SK-MEL-5 (cell line): ENCODE measurements at regions not wholly inside any gene's neighbourhood (a gene's known extent, or its start where the extent isn't known, plus 50 kb on each side); places are given as distances from the start of the nearest gene placed in this dataset.

ENCODE experiments used
- DNase-seq: peaks from one replicate; pipeline ENCODE4 v3.0.0-alpha.2; 2016; ENCODE audit warnings: low read depth, low spot score
- in situ Hi-C: cut with HindIII; loops from 2 replicates; pipeline ENCODE4 v1.10.0; 2016; ENCODE audit warnings: low sequenced_read_pairs, high pct_unique_total_duplicates, low pct_unique_long_range_greater_than_20kb

DNA sequence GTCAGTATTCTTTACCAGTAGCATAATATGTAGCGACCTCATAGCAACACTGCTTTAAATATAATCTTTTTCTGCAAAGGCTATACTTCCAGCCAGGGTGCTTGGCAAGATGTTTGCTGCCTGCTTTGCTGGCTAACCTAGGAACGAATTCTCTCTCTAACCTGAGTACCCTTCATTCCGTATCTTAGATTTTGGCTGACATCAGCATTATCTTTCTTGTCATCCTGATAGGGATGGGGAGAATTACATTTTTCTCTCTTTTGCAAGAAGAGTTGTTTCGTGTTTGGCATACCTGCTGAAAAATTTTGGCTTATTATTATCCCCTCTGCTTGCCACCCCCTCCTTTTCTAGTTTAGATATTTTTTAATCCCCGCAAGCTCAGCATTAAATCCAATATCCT lies 91.2 kb upstream of the CLMP start:
- DNase-seq: no peak
- in situ Hi-C loops: no loop called here

DNA sequence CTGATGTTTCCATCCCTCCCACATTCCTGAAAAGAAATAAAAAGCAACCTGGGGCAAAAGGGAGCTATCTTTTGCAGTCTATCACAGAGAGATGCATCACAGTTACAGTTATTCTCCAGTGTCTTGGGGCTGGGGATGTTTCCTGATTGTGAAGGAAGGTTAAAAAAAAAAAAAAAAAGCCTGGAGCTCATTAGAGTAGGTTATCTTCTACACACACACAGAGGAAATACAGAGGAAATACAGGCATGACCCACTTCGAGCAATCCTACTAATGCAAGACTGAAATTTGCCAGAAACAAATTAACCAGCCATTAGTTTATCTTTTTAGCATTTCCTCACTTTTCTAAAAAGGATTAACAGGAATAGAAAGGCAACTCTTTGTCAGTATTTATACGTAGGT lies 89.4 kb upstream of the CLMP start:
- in situ Hi-C loops: no loop called here
- no peak for DNase-seq

DNA sequence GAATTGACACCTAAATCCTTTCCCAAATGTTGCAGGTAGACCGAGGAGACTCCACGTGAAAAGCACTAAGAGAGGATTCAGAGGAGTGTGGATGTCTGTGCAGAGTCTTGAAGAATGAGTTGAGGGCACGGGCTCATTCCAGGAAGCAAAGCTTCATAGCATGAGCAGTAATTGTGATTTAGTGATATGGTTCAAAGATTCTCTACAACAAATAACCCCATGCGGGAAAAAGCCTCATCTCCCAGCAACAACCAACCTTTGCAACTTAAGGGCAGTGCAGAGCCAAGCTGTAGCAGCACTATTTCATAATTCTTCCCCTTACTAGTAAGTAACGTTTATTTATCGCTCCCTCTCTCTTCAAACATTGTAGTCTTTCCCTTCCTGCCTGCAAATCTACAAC lies 87.5 kb upstream of the CLMP start:
- in situ Hi-C loops: no loop called here
- DNase-seq: no peak

DNA sequence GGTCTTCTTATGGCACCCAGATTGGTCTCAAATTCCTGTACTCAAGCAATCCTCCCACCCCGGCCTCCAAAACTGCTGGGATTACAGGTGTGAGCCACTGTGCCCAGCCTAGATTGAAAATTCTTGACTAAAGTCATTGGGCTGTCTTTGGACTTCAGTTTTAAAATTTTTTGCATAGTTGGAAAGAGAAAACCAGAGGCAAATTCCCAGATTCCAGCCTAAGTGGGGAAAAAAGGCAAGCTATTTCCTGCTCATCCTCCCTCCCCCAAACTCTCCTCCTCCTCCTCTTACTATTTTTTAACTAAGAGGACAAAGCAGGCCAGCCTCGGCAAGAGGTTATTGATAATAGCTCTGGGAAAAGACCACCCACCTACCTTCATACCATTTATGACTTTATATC lies 78.6 kb upstream of the CLMP start:
- no peak for DNase-seq
- in situ Hi-C loops: loop anchor here (25.0 kb wide), 1 partner anchor 161 kb away; no protein-coding TSS in a partner anchor

DNA sequence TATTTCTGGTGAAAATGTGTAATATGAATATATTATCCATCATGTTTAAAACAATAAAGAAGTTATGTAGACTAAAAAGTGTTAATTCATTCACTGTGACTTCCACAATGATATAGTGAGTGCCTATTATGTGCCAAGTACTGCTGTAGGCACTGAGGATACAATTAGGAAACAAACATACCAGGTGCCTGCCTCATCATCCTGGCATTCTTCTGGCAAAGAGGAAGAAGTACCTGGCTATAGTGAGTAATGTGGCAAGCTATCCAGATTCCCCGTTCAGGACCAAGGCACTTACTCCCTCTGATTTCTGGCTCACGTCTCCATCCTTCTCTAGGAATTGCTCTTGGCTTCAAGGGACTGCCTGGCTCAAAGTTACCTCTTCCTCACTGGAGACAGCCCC lies 77.5 kb upstream of the CLMP start:
- DNase-seq: no peak
- in situ Hi-C loops: loop anchor here (25.0 kb wide), 1 partner anchor 160 kb away; no protein-coding TSS in a partner anchor

DNA sequence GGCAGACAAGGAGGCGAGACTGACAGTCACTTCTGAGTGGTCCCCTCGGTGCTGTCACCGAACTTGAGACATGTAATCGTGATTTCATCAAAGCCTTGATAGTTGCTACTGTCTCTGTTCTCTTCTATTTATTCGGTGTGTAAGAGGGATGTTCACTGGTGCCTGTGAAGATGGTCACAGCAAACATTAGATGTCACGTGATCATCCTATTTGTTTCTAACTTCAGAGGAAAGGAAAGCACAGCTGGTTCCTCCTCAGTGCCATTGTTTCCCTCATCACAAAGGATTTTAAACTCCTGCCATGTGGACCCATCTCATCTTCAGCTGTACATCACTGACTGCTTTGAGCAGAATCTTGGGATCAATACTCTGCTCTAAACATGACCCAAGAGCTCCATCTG lies 73.1 kb upstream of the CLMP start:
- in situ Hi-C loops: loop anchor here (25.0 kb wide), 1 partner anchor 156 kb away; no protein-coding TSS in a partner anchor
- DNase-seq: no peak

DNA sequence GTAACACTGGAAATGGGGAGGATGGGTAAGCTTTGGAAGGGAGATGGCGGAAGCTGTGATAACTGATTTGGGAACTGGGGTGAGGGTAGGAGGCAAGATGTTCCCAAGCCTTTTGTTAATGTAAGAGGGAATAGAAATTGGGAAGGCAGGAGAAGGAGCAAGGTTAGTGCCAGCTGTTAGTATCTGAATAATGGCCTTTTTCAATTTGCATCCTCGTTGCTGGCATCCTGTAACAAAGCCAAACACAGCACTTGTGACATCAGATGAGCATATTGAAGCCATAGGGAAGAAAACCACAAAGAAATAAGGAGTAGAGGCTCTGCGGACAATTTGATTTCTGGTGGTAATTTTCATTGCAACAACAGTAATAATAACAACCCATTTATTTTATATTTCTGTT lies 70.9 kb upstream of the CLMP start:
- no peak for DNase-seq
- in situ Hi-C loops: loop anchor here (25.0 kb wide), 1 partner anchor 154 kb away; no protein-coding TSS in a partner anchor

DNA sequence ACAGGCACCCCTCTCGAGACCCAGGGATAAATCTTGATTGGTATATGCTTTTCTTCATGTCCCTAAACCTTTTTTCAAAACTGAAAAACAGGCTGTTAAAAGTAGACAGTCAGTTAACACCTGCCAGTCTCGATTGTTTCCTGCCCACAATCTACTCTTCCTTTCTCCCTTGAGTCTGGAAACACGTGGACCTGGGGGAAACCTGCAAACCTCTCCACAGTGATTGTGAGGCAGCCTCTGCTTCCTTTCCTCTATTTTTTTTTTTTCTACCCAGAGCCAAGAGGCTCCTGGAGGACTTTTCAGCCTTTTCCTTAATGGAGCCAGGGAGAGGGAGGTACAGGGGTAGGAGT lies 69.4 kb upstream of the CLMP start:
- DNase-seq: no peak
- in situ Hi-C loops: loop anchor here (25.0 kb wide), 1 partner anchor 152 kb away; no protein-coding TSS in a partner anchor

DNA sequence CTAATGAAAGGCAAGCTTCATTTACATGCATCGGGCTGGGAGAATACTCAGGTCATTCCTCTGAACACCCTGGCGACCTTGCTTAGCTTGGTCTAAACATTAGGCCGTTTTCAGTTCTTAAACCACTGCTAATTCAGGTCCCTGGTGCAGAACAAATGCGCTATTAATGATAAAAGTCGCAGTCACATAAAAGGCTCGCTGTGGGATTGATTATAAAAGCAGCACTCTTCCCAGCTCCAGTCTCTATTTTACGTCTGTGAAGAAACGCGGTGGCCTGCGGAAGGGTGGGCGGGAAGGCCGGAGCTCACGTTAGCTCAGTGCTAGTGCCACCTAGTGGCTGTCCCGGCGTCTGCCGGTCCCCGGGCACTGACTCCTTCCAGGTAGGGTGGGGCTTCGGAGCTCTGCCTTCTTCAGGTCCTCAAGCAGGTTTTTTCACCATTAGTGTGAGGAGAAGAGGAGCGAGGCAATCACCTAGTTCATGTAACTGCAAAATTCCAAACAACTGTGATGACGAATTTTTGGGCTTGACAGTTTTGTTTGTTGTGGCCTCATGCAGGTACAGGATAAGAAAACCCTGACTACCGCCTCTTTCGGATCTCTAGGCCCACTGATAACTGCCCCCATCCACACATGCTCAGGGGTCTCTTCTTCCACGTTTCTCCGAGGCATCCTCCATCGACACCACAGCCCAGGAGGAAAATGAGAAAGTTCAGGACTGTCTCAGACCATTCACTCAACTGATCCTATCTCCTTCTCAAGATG lies 66.5 kb upstream of the CLMP start:
- in situ Hi-C loops: loop anchor here (25.0 kb wide), 1 partner anchor 149 kb away; no protein-coding TSS in a partner anchor

DNA sequence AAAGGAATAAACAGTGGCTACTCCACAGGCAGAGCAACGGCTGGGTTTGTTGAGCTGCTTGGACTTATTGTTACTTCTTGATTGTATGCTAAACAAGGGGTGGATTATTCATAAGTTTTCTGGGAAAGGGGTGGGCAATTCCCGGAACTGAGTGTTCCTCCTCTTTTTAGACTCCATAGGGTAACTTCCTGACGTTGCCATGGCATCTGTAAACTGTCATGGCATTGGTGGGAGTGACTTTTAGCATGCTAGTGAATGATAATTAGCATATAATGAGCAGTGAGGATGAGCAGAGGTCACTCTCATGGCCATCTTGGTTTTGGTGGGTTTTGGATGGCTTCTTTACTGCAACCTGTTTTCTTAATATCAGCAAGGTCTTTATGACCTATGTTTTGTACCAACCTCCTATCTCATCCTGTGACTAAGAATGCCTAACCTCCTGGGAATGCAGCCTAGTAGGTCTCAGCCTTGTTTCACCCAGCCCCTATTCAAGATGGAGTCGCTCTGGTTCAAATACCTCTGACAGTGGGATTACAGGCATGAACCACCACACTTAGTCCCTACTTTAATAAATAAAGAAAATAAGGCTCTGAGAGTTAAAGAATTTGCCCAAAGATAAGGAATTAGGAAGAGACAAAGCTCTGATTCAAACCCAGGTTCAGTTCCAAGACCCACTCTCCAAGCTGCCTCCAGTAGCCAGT lies 65.6 kb upstream of the CLMP start:
- in situ Hi-C loops: loop anchor here (25.0 kb wide), 1 partner anchor 148 kb away; no protein-coding TSS in a partner anchor
- DNase-seq: peak; percentile 26

More for the DNA sequence above, 66.5 kb upstream of the CLMP start:
- peak; percentile 80 for DNase-seq

DNA sequence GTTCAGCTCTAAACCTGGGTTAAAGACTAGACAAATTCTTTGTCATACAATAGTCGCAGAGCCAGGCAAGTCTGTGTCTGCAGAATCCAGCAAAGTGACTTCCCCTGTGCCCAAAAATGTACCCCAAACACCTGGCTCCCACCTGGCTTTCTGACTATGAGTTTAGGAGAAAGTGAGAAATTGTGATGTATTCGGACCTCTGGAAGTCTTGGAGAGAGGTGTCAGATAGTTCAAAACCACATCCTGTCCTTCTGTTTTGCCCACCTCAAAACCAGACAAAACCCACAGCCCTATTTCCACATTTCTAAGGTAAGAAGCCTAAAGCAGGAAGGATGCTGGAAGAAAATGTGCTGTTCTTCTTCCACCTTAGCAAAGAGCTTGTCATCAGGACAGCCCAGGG lies 63.8 kb upstream of the CLMP start:
- in situ Hi-C loops: loop anchor here (25.0 kb wide), 1 partner anchor 147 kb away; no protein-coding TSS in a partner anchor
- no peak for DNase-seq

DNA sequence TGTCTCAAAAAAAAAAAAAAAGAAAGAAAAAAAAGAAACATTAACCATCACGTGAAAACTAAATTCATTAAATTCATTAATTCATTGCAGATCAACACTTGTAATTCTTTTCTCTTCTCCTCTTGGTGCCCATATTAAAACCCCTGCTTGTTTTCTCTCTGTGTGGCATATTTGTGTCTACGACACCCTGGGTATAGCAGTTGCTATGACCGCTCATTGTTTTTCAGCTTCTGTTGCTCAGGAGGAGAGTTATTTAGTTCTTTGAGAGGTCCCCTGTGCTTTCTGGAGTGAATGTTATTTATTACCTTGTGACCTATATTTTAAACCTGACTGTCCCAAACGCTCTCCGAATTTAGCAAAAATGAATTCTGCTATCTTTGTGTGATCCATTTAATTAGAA lies 62.3 kb upstream of the CLMP start:
- in situ Hi-C loops: loop anchor here (25.0 kb wide), 1 partner anchor 145 kb away; no protein-coding TSS in a partner anchor
- DNase-seq: no peak

DNA sequence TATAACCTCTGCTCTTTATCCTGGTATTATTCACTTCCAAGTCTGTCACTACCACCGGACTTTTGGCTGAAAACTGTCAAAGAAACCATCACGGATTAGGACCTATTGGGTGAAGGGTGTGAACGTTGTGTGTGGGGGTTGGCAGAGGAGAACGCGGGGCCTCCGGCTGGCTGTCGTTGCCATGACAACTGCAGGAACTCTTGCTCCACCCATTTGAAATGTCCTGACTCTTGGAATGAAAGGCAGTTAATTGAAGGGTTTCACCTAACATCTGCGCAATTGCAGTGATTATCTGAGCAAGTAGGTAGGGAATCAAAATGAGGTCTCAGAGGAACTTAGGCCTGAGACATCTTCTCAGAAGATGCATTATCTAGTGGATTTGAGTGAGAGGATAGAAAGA lies 60.9 kb upstream of the CLMP start:
- in situ Hi-C loops: loop anchor here (25.0 kb wide), 1 partner anchor 144 kb away; no protein-coding TSS in a partner anchor
- no peak for DNase-seq

DNA sequence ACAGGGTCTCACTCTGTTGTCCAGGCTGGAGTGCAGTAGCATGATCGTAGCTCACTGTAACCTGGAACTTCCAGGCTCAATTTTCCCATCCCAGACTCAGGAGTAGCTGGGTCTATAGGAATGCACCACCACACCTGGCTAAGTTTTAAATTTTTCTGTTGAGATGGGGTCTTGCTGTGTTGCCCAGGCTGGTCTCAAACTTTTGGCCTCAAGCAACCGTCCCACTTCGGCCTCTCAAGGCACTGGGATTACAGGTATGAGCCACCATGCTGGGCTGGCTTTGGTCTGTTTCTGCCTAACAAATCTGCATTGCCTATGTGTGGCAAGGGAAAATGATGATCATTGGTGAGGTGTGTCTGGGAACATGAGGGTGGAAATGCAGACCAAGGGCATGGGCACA lies 59.3 kb upstream of the CLMP start:
- in situ Hi-C loops: loop anchor here (25.0 kb wide), 1 partner anchor 142 kb away; no protein-coding TSS in a partner anchor

DNA sequence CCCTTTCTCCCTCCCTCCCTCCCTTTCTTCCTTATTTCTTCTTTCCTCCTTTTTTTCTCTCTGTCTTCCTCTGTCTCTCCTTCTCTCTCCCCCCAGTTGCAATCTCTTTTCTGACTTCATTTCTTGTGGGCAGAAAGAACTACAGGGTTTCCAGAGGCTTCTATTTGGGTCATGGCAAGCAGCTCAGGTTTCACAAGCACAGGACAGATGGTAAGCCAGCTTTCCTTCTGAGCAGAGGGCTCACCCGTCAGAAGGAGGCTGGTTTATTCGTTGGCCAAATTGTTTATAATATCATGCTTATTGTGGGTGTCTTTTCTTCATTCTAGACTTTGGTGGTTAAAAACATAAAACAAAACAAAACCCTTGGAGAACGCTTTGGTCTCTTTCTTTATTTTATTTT lies 58.9 kb upstream of the CLMP start:
- in situ Hi-C loops: loop anchor here (25.0 kb wide), 1 partner anchor 142 kb away; no protein-coding TSS in a partner anchor
- no peak for DNase-seq

More for the DNA sequence above, 59.3 kb upstream of the CLMP start:
- DNase-seq: no peak

DNA sequence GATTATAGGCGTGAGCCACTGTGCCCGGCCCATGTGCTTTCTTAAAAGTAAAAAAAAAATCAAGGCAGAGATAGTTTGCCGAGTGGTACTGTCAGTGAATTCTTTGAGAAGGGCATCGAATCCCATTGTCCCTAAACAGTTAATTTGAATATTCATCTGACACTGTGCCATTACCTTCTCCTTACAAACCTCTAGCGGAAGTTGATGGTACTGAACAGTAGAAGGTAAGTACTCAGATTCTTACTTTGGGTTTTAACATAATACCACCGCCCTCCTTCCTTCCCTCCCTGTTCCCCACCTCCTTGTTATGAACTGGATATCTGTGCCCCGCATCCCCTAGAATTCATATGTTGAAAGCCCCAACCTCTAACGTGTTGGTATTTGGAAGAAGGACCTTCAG lies 58.2 kb upstream of the CLMP start:
- in situ Hi-C loops: loop anchor here (25.0 kb wide), 1 partner anchor 141 kb away; no protein-coding TSS in a partner anchor
- DNase-seq: peak; percentile 17

DNA sequence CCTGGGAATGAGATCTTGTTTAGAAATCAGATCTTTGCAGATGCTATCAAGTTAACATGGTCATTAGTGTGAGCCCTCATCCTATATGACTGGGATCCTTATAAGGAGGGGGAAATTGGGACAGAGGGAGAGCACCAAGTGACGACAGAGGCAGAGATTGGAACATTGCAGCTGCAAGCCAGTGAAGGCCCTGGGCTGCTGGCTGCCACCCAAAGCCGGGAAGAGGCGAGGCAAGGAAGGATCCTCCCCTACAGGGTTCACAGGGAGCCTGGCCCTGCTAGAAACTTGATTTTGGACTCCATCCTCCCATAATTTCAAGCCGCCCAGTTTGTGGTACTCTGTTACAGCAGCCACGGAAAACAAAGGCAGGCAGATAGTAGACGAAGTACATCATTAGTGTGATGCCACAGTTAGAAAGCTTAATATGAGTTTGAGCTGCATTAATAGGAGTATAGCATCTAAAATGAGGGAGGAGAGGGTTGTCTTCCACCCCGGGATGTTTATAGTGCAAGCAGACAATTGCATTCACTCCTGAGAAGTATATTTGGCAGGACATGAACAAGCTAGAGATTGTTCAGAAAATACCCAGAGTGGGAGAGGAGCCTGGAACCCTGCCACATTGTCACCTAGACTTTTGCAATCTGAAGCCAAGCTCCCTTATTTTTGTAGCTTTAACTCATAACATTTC lies 56.8 kb upstream of the CLMP start:
- no peak for DNase-seq
- in situ Hi-C loops: loop anchor here (25.0 kb wide), 1 partner anchor 140 kb away; no protein-coding TSS in a partner anchor
